HG03064 (cell line): ENCODE measurements at regions not wholly inside any gene's neighbourhood (a gene's known extent, or its start where the extent isn't known, plus 50 kb on each side); places are given as distances from the start of the nearest gene placed in this dataset.
"Not testable (repeated sequence)": the region's sequence is repeated elsewhere in the genome, so short reads cannot be mapped to it uniquely, and the experiment has no call there.

Experiments
- ATAC-seq: cut with Tn5 transposase; IDR thresholded peaks from one replicate; pipeline ENCODE4 v1.9.1; 2021; ENCODE audit warnings: low read depth; ENCODE audit not compliant: unreplicated experiment

DNA sequence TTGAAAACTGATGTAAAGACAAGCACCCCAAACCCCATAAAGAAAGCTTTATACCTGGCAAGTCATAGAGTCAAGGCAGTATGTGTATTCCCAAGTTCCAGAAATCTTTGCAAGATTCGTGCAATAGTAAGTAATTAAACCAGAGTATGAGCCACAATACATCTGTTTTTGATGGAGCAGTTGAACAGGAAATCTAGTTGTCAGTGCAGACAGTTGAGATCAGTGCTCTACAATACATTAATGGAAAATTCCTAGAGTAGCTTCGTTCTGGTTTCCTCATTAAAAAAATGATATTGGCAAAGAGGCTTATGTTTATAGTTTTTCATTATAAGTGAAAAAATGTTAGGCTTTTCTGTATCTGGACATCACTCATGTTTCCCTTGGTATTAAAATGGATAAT, 575.3 kb downstream of the TRIML1 start:
- ATAC-seq = no peak

DNA sequence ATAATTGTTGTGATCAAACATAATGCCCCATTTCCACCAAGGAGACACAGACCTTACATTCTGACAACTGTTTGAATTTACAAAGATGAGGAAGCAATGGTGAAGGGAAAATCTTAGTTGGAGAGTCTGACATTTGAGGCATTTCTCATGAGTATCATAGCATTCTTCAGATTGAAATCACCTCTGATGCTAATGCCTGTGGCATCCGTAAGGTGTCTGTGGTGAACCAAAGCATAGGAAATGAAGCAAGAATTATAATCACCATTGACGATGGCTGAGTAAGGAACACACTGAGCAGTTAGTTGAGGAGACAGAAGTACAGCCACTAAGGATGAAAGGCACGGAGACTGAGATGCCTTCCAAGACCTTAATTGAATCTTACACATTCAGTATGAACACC, 575.7 kb downstream of the TRIML1 start:
- ATAC-seq = no peak

DNA sequence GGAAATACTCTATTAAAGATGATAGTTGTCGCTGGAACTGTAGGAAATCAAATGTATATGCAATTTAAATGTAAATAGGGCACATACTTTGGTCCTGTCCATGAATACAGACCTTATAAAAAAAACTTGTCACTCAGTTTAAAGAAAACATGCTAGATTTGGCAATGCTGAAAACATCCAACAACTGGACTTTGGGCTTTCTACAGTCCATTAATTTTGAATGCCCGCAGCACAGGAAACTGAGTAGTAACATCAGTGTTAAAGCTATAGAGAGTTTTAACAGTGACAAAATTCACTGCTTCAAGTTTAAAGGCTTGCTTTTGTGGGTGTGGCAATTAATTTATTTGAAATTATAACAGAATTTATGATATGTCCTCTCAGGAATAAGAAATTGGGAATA, 578.4 kb downstream of the TRIML1 start:
- ATAC-seq = no peak

DNA sequence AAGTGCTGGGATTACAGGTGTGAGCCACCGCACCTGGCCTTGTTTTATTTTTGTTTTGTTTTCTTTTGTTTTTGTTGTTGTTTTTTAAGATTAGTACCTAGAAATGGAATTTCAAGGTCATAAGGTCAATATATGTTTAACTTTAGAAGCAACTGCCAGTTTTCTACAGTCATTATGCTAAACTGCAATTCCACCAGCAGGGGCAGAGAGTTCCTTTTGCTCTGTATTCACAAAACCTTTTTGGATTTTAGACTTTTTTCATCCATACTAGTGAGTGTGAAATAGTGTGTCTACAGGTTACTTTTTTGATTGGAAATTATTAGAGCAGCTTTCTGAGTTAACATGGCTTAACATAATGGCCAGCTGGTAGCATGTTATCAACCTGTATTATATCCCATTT, 580.6 kb downstream of the TRIML1 start:
- ATAC-seq = no peak

DNA sequence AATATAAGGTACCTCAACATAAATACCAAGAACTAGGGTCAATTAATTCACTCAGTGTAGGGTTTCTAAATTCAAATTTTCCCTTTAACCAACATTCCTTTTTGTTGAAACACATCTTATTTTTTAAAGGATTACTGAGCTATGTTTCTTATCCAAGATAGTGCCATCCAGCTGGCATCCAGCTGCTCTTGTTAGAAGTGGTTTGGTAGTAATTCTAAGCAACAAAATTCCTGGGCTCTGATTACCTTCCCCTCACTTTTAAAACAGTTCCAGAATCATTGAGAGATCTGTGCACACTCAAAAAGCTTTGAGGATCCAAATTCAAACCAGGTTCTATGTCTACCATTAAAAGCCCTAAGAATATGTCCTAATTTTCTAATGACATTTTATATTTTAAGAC, 583.7 kb downstream of the TRIML1 start:
- ATAC-seq = no peak

DNA sequence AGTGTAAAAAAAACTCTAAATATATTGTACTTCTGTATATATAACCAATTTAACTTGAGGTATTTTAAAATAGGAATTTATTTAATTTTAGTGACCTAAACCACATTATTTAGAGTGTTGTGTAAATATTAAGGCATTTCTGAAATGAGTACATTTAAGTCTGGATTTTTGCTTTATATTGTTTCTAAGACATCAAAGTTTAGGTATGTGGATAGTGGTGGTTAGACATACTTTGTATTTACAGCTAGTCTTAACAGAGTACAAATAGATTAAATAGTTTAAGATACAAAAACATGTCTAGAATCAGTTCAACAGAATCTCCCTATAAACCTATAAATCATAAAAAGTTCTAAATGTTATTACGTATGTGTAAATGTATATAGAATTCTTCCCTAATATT, 588.5 kb downstream of the TRIML1 start:
- ATAC-seq = no peak

DNA sequence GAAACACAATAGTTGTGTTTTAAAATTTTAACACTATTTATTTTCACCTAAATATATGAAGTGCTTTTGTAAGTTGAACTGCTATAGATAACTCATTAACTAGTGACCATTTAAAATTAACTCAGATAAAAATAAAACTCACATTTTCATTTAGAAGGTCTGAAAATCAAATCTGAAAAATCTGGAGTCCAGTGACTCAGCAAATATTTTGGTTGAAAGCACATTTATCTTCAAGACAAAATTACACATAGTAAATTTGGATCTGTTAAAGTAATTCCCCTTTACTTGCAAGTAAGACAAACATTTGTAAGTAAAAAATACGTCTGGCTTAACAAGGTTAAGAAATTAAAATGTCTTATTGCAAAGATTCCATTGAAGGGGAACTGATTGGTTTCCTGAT, 589.1 kb downstream of the TRIML1 start:
- ATAC-seq = no peak

DNA sequence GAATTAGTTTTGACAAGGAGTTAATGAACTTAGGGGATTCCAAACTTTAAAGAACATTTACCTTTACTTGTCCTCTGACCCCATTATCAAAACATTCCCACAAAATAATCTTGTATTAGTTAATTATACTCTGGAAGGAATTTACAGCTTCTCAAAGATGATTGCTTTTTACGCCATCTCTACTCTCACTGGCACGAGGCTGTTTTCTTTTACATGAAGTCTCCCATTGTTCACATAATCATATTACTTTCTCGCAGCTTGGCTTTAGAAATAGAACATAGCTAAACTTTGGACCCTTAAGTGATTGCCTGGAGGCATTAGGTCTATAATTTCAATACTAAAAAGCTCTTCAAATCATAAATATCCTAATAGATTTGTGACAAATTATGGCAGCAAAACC, 592.9 kb downstream of the TRIML1 start:
- ATAC-seq = no peak

DNA sequence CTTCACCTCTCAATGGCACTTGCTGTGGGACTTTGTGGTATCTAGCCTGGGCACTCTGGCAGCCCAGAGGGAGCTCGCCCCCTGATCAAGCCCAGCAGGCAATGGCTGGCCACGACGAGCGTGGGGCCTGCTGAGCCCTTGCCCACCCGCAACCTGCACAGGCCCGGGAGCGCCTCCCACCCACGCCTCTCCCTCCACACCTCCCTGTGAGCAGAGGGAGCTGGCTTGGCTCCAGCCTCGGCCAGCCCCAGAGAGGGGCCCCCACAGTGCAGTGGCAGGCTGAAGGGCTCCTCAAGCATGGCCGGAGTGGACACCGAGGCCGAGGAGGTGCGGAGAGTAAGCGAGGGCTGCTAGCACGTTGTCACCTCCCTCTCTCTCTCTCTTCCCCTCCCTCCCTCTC, 595.8 kb downstream of the TRIML1 start:
- no peak for ATAC-seq

DNA sequence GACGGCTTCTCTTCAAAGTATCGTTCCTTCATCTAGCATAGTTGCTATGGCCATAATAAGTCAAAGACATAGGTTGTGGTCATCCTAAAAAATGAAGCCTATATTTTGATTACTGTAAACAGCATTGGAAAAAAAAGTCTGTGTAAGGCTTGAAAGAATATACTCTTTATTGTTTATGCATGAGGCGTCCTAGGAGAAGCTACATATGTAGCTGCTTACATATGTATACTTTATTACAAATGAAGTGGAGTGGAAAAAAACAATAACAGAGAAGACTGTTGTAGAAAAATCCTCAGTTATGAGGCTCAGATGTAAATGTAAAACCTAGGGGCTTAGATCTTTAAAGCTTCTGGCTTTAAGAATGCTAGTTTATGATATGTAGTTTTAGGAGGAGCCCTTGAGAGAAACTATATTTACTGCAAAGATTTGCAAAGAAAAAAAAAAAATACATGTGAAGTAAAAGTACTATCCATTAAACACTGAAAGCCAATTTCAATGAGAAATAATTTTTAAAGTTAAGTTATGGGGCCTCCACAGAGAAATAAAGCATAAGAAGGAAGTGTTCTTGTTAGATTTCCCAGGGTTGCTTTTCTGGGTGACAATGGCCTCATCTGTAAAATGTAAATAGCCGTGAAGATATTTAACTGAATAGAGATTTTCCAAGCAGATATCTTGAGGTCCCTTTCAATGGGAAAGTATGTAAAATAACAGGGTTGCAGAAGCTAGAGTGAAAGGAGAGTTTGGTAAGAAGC, 598.2 kb downstream of the TRIML1 start:
- no peak for ATAC-seq

DNA sequence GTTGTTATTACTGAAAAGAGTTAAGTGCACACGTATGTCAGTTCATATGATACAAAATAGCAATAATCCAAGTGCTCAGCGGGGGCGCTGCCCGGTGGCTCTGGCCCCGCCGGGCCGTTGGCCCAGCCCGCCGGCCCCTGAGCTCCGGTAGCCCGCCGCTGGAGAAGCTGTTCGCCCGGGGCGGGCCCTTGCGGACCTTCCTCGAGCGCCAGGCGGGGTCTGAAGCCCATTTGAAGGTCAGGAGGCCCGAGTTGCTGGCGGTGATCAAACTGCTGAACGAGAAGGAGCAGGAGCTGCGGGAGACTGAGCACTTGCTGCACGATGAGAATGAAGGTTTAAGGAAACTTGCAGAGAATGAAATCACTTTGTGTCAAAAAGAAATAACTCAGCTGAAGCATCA, 599.0 kb downstream of the TRIML1 start:
- not testable (repeated sequence) for ATAC-seq

DNA sequence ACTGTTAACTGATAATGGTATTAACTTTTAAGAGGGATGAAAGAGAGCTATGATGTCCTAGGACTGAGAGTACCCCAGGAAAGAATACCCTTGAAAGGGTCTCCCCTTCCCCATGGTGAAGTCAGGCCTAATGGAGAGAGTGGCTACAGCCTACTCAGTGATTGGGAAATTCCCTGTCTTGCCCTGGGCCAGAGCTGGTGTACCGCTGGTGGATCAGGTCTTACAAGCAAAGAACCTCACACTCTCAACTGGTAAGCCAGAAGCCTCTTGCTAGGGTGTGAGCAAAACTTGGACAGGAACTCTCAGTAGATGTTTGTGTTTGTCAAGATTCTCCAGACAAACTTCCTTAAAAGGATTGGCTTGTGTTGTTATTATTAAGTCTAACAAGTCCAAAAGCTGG, 600.9 kb downstream of the TRIML1 start:
- ATAC-seq = not testable (repeated sequence)

DNA sequence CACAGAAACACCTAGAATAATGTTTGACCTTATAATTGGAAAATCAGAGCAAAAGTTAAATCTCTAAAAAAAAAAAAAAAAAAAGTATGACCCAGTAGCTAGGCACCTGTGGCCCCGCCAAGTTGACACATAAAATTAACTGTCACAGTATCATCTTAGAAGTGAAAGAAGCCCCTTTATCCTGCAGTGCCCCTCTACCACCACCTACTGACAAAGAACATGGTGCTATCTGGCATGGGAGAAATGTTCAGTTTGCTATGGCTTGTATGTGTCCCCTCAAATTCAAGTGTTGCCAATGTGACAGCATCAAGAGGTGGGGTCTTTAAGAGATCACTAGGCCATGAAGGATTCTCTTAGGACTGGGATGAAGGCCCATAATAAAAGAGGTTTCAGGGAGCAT, 601.5 kb downstream of the TRIML1 start:
- not testable (repeated sequence) for ATAC-seq

DNA sequence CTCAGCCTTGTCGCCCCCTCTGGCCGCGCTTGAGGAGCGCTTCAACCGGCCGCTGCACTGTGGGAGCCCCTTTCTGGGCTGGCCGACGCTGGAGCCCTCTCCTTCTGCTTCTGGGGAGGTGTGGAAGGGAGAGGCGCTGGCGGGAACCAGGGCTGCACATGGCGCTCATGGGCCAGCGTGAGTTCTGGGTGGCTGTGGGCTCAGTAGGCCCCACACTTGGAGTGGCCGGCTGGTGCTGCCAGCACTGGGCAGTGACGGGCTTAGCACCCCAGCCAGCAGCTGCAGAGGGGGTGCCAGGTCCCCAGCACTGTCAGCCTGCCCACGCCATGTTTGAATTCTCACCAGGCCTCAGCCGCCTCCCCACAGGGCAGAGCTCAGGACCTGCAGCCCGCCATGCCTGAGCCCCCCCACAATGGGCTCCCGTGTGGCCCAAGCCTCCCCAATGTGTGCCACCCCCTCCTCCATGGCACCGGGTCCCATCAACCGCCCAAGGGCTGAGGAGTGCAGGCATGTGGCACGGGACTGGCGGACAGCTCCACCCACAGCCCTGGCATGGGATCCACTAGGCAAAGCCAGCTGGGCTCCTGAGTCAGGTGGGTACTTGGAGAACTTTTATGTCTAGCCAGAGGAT, 615.2 kb downstream of the TRIML1 start:
- no peak for ATAC-seq

DNA sequence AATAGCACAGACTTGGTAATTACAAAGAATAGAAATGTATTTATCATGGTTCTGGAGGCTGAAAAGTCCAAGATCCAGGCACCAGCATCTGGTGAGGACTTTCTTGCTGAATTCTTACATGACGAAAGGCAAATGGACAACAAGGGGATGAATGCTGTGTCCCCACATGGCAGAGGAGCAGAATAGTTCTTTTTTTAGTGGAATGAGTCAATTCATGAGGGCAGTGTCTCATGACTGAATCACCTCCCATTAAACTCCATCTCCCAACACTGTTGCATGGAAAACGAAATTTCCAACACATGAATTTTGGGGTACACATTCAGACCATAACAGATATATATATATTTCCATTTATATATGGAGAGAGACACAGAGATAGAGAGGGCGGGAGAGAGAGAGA, 628.3 kb downstream of the TRIML1 start:
- ATAC-seq = no peak

DNA sequence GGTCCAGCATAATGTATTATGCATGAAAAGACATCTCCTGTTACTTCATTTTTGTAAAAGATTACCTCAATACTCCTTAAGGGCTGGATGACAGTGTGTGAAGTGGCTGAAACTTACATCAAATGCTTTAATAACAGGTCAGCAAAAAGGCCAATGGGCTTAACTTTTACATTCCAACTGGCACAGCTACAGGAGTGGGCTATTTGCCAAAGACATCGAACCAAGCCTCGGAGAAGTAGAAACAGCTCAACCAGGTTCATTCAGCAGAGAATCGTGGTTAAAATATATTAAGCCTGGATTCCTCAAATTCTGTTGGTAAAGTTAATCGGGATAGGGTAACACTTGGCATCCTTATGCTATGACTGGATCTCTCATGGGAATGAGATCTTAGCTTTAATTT, 639.7 kb downstream of the TRIML1 start:
- no peak for ATAC-seq

DNA sequence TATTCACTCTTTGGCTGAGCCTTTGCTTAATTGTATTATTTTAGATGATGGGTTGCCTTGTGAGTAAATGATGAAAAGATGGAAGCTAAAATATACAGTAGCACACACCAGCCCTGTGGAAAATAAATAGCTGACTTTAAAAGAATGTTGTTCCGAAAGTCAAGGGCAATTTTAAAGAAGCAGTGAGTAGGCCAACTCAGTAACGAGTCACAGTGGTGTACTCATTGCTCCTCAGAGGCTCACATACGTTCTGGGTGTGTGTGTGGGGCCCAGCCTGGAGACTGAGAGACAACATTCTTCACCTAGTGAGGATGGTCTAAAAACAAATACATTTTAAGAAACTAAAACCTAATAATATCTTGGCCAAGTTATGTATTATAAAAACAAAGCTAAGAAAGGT, 640.3 kb downstream of the TRIML1 start:
- no peak for ATAC-seq

DNA sequence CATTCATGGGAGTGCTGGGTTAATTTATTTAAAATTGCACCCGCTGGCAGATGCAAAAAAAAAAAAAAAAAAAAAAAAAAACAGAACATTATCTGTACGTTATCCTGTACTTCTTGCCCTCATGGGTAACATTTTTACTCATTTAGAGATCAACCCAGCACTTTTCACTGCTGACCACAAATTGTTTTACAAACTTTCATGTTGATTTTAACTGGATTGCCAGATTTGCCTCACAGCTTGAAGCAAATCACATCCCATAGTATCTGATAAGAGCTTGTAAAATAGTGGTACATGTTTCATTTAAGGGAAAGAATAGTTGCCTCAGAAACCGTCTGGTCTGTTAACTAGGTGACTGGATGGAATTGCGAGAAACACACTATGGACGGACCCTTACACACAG, 640.8 kb downstream of the TRIML1 start:
- no peak for ATAC-seq

DNA sequence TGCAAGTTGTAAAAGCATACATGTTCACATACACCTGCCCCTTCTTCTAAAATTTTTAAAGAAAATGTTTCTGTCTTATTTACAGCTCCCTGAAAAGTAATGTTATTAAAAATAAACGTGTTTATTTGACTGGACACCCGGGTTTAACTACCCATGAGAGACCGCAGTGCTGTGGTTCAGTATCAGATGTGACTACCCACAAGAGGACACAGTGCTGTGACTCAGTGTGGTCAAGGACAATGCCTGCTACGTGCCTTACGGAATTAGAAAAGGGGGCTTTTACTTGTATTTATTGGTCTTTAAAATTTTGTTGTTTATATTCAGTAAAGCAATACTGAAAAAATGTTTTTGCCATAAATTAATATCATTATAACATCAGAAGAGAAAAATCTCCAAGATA, 641.4 kb downstream of the TRIML1 start:
- ATAC-seq = no peak

DNA sequence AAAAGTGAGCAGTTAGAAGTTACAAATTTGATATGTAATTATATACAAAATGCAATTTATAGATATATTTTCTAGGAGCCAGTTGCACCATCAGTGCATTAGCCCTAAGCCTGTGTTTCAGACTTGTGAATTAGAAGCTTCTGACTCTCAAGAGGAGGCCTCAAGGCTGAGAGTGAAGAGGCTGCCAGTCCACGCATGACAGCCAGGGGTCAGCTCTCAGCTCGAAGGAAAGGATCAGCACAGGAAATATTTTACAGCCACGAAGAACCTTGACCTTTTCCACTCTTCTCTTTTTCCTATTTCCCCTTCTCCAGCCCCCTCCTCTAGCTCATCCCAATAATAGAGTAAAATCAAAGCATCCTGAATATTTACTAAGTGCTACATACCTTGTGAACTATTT, 642.4 kb downstream of the TRIML1 start:
- no peak for ATAC-seq

DNA sequence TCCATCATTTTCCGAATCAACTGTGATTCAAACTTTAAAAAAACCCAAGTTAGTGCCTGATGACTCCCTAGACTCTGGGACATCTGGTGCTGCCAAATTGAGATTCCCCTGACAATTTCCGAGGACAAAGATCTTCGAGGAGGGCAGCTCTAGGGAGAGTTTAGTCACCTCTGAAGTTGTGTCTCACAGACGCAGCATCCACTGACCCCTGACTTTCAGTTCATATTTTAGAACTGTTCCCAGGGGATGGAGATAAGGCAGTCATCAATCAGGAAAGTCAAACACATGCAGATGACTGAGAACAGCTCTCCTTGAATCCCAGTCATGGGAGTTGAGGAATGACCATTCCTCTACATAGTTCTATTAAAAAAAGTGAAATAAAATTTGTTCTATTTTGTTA, 643.9 kb downstream of the TRIML1 start:
- ATAC-seq = no peak

DNA sequence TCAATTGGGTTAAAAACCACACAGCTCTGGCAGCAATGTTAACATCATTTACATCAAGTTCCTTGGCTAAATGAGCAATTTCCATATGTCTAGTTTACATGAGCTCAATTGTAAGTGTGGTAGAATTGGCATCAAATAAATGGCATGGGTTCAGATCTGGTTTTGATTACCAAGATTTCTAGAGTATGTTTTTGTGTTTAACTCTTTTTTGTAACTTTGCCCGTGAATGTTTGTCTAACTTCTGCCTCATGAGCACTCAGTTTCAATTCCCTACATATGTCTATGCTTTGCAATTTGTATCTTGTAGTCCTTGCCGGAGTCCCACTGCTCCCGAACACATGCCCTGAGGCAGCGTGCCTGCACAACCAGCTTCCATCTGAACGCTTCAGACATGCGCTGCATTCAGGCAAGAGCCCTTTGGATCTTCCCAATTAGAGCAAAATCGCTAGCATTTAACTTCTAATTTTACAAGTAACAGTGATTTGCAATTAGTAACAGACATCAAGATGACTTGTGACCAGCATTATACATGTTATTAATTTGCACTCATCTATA, 644.4 kb downstream of the TRIML1 start:
- ATAC-seq = no peak
